NCI-H446 (cell line): ENCODE measurements at regions not wholly inside any gene's neighbourhood (a gene's known extent, or its start where the extent isn't known, plus 50 kb on each side); places are given as distances from the start of the nearest gene placed in this dataset.

ENCODE experiments used
- DNase-seq, 2 experiments: peaks; one replicate each; lab custom pipeline; 2025; lab: John Stamatoyannopoulos, UW

GRCh38 chr2:16615687-16616615, 49.7 kb downstream of the CYRIA start:
- no peak for DNase-seq

- no peak for DNase-seq
These were observed 50.4 kb downstream of the CYRIA start for GRCh38 chr2:16615246-16615645.

- DNase-seq: no peak
These were observed 51.2 kb downstream of the CYRIA start for GRCh38 chr2:16614314-16614860.

GRCh38 chr2:16613539-16614011, 52.1 kb downstream of the CYRIA start:
- DNase-seq: peak in 1 of 2 experiments; percentile 7

DNA sequence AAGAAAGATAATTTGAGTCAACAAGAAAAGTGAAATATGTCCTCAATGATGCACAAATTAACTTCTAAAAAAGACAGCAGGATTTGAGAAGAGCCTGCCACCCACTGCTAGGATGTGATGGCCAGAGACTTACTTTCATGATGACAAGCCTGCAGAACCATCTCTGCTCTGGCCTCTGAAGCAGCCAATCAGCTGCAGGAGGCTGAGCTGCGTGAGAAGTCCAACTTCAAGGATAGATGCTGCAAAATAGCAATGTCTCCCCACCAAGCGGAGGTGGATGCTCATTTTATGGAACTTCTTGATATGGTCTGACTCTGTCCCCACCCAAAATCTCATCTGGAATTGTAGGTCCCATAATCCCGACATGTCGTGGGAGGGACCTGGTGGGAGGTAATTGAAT, 53.1 kb downstream of the CYRIA start:
- no peak for DNase-seq

DNA sequence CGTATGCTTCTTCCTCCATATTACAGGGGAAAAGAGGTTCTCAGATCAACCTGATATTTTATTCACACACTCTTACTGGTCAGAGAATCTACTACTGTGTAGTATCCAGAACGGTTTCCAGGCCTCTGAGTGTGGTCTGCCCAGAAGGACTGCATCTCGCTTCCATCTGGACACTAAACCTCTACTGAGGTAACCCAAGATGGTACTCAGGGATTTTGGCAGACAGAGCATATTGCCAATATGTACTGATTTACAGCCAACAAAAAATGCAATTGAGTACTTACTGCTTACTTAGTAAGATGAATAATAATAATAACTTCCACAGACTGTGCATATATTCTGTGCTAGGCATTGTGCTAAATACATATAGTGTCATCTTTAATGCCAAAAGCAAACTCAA, 55.8 kb downstream of the CYRIA start:
- DNase-seq: no peak

DNA sequence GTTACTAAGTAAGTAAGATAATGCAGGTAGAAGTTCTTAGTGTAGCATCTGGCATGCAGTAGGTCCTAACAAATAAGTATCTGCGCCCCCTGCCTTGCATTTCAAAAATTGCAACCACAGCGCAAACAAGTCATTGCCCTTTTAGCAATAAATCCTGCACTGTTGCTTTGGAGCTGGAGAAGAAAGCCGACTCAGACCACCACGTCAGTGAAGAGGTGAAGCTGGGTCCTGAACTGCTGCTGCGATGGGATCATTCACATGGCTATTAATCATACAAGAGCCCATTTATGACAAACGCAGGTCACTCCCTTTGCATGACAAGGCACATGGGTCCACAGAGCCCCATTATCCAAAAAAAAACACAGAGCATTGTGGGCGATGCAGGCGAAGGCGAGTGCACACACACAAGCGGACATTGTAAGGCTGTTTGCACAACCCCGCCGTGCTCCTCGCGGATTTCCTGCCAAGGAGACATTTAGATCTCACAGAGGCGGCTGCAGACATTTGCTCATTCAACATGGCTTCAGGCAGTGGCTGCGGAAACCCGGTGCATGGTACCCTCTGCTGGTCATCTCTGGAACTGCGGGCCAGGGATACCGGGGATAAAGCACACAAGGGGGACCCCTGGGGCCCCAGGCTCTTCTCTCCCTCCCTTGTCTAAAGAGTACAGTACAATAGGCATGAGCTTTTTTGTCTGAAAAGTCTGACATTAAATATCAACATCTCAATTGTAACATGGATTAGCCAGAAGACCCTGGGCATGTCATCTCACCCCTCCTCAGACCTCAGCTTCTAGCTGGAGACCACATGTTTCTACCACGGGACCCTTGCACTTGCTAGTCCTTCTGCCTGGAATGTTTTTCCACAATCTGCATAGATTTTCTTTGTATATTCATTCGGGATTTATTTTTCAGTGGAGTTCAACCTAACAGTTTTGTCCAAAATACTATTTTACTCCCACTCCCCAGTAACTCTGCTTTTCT, 56.7 kb downstream of the CYRIA start:
- DNase-seq: peak; percentile 53 to 73

DNA sequence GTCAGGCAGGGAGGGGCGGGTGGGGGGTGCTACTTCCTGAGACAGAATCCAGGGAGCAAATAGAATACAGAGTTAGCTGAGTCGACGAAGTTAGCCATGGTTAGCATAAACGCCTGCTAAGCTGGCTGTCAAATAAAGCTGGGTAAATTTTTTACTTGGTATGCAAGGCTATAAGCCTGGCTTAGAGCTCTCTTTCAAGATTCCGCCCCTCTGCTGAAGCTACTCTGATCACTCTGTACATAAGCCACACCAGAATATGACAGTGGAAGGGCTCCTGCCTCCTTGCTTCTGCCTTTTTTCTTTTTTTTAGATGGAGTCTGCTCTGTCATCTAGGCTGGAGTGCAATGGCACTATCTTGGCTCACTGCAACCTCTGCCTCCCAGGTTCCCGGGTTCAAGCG, 58.3 kb downstream of the CYRIA start:
- DNase-seq: no peak

DNA sequence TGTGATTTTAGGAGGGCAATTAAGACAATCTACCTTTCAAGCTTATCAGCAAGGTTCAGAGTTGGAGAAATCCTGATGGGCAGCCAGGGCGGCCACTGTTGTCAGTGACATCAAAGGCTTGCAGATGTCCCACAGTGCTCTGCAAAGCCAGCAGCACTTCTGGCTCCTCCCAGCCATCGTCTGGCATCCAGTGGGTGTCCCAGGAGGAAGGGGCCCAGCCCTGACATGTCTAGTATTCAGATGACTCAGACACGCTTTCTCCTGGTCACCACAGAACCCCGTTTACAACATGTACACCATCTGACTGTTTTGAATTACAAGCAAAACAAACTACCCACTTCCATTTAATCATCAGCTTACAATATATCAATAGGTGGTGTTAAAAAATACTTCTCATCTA, 61.4 kb downstream of the CYRIA start:
- no peak for DNase-seq

DNA sequence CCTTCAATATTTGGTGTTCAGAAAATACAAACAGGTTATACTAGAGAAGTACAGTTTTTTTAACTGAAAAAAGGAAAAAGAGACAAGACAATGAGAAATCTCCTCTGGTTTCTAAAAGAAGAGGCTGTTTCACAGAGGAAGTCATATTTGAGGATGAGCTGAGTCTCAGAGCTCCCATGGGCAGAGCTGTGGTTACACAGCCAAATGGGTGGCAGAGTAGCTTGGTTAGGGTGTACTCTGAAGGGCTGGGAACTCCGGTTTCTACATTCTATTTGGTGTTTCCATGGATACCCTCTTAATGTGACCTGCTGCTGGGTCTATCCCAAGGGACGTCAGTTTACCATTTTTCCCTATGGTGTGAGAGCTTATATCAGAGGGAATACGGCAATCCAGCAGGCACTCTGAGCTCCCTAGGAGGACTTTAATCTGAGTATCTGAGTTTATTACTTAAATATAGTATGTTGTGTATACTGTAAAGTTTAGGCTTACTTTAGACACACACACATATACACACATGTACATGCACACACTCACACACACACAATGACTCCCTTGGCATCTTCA, 74.2 kb downstream of the CYRIA start:
- no peak for DNase-seq

DNA sequence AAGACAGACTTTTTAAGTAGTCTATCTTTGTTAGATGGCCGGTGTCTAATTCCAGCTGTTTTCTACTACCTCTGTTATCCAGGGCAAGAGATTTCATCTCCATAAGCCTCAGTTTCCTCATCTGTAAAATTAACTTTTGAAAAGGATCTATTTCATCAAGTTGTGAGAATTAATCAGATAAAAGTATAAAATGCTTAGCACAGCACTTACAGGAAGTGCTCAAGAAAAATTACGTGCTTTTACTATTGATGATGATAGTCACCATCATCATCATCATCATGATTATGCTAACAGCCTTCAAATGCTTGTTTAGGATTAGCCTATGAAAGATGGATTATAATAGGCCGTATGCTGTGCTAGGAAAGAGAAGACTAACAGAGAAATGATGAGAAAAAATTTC, 76.2 kb downstream of the CYRIA start:
- DNase-seq: no peak

DNA sequence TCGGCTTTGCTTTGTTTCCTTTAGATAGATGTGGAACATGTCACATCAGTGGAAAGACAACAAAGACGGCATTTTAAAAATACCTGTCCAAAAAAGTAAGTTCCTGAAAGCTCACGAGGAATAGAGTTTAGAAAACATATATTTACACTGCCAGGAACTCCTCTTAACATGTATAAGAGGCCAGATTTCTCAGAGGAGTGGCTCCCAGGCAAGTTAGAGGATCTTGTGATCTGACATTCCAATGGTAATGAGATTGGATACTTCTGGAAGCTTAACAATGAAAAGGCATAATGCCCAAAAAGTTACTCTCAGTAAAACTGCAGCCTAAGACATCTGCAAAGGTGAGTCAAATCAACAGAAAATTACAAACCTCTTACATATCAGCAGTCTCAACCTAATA, 77.1 kb downstream of the CYRIA start:
- DNase-seq: no peak

GRCh38 chr2:16587601-16588000, 78.0 kb downstream of the CYRIA start:
- DNase-seq: no peak

DNA sequence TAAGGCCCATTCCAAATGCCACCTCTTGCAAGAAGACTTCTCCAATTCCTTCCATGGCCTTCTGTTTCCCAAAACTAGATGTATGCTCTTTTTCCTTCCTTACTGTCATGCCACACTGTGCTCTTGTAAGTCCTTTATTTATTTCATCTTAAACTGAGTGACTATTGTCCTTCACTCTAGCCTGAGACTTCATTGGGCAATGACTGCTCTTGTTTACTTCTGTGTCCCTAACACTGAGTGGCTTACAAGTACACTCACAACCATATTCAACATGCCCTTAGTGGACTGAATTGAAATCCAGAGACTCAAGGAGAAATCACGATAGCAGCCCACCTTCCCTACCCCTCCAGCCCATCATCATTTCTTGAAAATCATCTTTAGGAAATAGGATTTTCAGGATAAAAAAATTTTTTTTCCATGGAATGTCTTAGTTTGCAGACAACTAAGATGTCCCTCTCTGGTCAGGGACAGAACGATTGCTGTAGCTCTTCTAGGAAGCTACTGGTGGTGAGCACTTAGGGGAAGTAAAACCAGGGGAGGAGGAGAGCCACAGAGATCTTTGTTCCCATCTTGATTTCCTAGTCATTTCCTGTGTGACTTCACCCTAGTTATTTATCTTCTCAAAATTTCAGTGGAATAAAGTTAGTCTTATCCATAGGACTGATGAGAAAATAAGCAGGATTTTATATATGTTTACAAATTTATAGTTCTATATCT, 80.7 kb downstream of the CYRIA start:
- DNase-seq: no peak

- DNase-seq: no peak
These were observed 81.5 kb downstream of the CYRIA start for GRCh38 chr2:16584084-16584483.

DNA sequence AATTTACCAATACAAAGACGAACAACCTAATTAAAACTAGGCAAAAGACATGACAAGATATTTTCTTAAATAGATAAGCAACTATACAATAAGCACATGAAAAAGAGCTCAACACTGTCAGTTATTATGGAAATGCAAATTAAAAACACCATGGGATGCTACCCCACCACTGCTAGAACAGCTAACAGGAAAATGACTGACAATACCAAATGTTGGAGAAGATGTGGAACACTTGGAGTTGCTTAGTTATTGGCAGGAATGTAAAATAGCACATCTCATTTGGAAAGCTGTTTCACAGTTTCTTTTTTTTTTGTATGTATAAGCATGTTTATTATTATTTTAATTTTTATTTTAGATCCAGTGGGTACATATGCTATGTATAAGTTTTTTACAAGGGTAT, 84.4 kb downstream of the CYRIA start:
- DNase-seq: no peak

GRCh38 chr2:16578081-16578480, 87.6 kb downstream of the CYRIA start:
- DNase-seq: no peak

DNA sequence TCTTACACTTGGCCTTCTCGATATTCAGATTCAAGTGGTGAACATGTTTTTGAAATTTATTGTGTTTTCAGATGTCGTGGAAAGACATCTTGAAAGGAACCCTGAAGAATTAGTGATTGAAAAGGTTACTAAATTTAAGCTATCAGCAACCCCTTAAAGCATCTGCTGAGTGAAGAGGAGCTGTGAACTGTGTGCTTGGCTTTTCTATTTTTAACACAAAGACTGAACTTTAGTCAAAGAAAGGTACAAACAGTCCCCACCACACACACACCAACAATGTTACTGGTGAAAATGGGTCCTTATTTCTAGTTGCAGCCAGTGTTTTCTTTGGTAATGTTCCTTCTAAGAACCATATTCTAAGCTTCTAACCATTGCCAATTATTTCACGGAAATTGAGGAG, 95.1 kb downstream of the CYRIA start:
- no peak for DNase-seq

- no peak for DNase-seq
These were observed 96.4 kb downstream of the CYRIA start for GRCh38 chr2:16568998-16569784.

DNA sequence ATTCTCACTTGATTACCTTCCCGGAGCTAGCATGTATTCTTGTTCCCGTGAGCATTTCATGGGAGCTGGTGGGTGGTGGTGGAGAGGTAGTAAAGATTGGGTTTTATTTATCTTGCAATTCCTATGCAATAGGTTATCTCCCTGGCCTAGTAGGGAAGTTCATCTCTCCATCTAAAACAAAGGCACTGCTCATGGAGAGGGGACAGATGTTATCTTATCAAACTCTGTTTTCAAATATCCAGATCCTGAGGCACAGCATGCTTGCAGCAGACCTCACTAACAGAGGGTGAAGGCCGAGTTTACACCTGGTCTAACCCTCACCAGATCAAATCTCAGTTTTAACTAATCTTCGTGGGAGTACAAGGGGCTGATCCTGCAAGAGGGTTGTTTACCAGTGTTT, 98.9 kb downstream of the CYRIA start:
- DNase-seq: no peak

- no peak for DNase-seq
These were observed 100.2 kb downstream of the CYRIA start for GRCh38 chr2:16565481-16565880.
